DMS53 treated with DMSO at 0.1 percent for 48 hours (cell line): ENCODE measurements at regions not wholly inside any gene's neighbourhood (a gene's known extent, or its start where the extent isn't known, plus 50 kb on each side); places are given as distances from the start of the nearest gene placed in this dataset.
"Not testable (repeated sequence)": the region's sequence is repeated elsewhere in the genome, so short reads cannot be mapped to it uniquely, and the experiment has no call there.

Source experiments
- DNase-seq: peaks from one replicate; lab custom pipeline; 2025; ENCODE audit not compliant: unreplicated experiment; lab: John Stamatoyannopoulos, UW

DNA sequence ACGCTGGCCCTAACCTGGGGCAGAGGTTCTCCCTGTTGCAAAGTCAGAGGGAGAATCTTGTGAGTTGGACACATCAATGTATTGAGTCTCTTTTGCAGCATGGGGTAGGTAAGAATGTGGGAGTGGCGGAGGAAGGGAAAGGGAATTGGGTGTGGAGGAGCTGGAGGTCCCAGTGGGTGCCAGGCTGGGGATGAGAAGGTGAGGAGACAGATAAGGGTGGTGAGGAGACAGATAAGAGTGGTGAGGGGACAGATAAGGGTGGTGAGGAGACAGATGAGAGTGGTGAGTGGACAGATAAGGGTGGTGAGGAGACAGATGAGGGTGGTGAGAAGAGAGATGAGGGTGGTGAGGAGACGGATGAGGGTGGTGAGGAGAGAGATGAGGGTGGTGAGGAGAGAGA, 72.9 kb upstream of the SFSWAP start:
- DNase-seq: no peak

DNA sequence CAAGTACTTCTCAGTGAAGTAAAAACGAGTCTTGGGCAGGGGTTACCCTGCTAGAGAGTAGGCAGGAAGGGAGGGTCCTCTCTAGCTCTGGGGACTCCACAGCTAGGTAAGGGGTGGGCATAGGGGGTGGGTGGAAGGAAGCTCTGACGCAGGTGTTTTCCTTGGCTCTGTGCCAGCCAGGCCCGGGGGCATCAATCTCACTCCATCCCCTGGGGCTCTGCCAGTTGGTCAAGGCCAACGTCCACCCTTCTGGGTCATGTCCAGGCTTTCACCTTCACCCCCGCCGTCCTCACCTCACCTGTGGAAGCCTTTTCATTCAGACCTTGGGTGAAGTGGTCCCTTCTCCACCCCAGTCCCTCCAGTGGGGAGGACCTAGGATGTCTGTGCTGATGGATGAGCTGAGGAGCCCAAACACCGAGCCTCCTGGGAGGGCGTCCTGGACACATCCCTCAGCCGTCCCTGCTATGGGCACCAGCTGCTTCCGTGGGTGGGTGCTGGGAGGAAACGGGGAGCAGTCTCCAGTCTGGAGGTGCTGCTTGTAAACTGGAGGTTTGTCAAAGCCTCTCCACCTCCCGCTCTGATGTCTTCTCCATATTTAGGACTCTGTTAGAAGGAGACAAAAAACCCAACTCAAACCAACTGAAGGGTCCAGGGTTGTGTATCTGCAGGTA, 71.5 kb upstream of the SFSWAP start:
- DNase-seq: no peak

DNA sequence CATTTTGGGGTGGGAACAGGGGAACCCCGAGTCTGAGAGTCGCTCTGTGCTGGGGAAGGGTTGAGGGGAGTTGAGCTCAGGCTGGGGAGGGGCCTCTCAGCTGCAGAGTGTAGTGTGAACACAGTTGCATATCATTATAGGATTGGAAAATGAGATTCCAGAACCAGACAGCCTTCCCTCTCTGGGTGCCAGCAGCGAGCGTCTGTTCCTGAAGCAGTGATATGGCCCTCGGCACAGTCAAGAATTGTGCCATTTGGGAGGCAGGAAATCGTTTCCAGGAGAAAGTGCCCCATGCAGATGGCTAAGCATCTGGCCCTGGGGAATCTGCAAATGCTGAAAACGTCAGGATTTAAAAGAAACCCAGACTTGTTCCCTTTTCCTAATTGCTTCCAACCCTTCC, 70.4 kb upstream of the SFSWAP start:
- no peak for DNase-seq

DNA sequence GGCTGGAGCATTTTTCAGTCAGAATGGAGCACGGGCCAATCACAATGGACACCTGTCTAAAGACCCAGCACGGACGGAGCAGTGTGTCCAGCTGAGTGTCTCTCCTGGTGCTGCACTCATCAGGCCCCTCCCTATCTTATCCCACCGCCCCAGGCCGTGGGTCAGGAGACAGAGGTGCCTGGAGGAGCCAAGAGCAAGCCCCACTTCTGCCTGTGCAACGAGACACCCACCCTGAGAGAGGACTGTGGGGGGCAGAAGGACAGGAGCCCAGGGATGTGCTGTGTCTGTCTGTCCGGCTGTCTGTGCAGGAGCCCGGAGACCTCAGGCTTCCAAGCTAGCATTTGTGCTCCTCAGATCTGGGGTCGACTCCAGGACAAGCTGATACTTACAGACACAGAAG, 69.6 kb upstream of the SFSWAP start:
- DNase-seq: no peak

DNA sequence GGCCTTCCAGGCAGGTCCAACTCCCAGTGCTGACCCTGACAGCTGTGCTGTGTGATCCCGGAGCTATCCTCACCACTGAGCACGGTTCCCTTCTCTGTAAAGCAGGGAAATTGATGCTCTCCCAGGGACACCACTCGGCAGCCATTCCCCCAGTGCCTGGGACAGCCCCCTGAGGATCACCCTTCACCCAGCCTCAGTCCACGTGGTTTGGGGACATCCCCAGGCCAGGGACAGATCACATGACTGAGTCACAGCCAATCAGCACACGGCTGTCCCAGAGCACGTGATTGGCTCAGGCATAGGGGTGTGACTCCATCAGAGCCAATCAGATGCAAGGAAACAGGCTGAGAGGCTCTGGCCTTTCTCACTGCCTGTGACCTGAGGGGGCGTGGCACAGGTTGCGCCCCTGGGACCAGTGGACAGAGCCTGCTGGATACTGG, 68.8 kb upstream of the SFSWAP start:
- no peak for DNase-seq

DNA sequence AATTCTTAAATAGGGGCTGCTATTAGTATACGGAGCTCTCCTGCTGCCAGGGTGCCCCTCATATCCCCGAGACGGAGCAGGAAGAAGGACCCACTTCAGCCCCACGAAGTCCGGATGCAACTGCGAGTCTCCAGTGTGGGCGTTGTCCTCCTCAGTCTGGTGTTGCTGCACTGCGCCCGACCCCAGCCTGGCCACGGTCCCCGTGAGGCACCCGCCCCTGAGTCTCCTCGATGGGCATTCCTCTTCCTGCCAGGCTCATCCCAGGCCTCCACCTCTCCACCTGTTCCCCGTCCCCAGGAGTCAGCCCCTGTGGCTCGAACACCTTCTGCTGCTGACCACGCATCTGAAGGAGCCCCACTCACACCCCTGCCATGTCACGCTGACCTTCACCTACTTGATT, 68.1 kb upstream of the SFSWAP start:
- no peak for DNase-seq

DNA sequence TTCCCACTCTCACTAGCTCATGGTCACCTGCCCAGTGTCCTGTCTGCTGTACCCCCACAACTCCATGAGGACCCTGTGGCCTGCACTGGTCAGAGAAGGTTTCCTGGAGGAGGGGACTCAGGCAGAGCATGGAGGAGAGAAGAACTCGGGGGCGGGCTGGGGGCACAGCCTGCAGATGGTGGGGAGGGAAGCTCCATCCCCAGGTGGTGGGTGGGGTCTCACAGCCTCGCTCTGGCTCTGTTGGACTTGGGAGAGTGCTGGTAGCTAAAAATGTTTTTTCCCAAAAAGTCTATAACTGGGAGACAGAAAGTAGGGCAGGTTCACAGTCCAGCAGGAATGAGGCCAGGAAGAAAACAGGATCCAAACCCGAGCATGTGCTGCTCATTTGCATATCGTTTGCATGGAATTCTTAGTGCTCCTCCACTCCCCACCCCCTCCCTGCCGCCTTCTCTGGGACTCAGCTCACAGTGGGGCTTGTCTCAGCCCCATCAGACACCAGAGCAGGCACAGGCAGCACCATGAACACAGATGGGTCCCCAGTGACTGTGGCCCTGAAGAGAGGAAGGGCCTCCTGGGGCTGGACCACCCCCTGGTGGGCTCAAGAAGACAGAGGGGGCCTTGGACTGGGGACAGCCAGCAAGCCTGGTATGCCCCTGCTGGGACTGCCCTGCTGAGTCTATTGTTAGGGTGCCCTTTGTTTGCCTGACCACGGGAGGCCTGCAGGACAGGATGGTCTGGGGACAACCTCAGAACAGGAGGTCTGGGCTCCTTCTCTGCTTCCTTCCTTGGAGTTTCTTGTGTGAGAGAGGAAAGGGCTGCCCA, 67.0 kb upstream of the SFSWAP start:
- DNase-seq: no peak

DNA sequence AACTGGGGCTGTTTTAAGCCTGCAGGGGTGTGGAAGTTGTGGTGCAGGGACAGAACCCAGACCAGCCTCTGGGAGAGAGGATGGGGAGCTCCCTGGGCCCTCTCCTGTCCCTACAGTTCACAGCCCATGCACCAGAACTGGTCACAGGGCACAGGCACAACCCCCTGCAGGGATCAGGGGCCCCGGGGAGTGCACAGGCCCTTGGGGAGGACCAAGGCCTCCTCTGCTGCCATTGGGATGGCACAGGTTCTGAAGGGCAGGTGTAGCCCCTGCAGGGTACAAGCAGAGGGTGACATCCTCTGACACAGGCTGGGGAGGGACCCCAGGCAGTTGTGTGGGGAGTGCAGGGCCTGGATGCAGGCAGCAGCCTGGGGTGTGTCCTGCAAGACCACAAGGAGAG, 66.4 kb upstream of the SFSWAP start:
- DNase-seq: no peak

DNA sequence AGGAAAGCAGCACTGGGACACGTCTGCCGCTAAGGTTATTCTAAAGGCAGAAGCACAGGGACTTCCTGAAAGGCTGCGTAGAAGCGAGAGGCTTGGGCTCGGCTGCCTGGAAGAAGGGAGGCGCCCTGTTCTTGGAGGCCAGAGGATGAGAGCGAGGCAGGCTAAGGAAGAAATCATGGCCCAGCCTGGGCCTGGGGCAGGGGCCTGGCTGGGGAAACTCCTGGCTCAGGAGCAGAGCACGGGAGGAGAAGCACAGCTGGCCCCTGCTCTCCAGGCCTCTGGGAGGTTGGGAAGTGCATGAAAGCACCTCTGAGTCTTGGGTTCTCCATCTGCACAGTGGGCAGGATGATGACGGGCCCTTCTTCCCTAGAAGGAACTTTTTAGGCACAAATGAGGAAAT, 66.0 kb upstream of the SFSWAP start:
- DNase-seq: not testable (repeated sequence)

DNA sequence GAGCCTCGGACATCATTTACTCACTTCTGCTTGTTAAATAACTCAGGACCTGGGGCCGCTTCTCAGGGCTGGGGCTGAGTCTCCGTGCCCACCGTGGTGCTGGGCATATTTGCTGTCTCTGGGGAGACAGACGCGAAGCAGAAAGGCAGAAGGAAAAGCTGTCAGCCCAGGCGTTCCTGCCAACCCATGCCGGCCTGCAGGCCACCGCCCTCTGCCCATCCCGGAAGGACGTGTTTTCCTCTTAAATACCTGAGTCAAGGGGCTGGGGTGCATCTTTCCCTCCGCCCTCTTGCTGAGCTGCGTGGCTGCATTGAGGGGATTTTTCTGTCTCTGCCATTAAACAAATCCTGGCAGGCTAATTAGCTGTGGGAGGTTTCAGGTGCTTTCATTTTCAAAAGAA, 65.3 kb upstream of the SFSWAP start:
- not testable (repeated sequence) for DNase-seq

DNA sequence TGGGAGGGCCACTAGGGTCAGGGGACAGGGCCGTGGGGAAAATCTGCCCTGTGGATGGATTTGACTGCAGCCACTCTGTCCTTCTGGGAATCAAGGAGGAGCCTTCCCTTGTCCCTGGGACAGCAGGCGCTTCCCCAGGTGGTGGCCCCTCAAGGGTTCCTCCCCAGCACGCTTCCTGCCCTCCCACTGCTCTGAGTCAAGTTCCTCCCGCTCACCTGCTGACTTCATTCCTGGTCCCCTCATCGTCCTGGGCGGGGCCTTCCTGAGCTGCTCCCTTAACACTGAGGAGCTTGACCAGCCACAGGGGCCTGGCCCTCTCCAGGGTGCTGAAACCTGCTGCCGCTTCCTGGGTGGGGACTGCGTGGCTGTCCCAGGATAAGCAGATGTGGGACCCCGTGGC, 64.4 kb upstream of the SFSWAP start:
- not testable (repeated sequence) for DNase-seq

DNA sequence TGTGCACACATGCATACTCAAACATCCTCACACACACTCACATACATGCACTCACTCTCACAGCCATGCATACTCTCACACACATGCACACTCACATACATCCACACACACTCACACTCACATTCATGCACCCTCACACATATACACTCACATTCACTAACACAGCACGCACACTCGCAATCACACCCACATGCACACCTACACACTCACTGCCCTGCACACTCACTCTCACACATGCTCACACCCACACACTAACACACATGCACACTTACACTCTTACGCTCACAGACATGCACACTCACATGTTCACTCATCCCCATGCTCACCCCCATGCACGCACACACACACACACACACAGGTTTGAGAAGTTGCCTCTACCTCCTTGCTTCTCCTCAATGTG, 63.2 kb upstream of the SFSWAP start:
- no peak for DNase-seq

DNA sequence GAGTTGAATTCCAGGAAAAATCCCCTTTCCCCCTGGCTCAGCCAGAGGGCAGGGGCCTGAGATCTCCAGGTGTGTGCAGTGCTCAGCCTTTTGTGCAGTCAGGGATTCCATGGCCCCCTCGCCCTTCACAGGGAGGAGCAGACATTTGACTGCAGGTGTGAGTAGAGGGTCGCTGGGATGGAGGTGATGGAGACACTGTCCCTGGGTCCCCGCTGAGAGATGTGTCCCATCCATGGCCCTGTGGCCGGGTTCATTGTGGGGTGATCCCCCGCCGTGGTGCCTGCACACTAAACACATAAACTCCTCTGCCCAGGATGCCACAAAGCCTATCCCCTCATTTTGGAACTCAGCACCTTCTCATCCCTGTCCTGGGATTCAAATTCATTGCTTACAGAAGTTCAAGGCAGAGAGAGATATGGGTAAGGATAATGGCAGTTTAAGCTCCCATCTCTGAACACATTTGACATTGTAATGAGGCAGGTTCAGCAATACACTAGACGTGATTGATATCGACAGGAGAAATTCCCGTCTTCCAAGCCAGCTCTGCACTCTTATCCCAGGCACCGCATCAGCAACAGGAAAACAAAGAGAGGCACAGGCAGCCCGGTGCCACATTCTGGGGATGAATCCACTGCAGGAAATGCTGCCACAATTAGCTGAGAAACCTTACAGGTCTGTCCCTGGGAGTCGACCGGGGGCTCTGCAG, 55.3 kb upstream of the SFSWAP start:
- DNase-seq: not testable (repeated sequence)

DNA sequence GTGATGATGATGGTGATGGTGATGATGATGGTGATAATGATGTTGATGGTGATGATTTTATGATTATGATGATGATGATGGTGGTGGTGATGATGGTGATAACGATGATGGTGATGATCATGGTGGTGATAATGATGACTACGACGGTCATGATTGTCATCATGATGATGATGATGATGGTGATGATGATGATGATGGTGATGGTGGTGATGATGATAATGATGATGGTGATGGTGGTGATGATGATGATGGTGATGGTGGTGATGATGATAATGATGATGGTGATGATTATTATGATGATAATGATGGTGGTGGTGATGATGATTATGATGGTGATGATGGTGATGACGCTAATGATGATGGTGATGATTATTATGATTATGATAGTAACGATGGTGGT, 54.1 kb upstream of the SFSWAP start:
- DNase-seq: not testable (repeated sequence)

DNA sequence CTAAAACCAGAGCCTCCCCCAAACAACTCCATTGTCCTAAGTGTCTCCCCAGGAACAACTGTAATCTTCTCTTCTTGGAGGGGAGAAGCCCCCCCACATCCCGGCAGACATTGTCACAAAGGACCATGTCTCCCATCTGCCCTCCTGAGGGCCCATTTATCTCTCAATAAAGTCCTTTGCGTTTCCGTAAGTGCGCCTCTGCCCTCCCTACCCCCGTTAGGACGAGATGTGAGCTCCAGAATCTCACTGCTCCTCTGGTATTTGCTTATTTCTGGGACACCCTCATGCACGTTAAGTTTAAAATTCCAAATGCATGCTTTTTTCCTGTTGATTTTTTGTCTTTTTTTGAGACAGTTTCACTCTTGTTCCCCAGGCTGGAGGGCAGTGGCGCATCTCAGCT, 52.3 kb upstream of the SFSWAP start:
- DNase-seq: not testable (repeated sequence)

DNA sequence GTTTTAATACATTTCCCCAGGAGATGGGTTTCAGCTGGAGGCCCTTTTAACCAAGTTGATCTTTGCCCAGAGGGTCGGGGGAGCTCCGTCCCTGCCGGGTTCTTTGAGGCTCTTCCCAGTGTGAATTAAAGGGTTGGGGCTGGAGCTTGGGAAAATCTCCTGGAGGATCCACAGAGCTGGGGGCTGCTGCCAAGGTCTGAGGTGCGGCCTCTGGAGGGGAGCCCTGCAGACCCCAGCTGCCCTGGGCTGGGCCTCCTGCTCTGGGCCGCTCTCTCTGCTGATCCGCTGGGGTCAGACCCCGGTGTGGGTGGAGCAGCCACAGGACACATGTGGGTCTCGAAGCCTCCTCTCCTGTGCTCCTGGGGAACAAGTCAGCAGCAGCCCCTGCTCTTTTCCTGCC, 51.4 kb upstream of the SFSWAP start:
- DNase-seq: not testable (repeated sequence)

DNA sequence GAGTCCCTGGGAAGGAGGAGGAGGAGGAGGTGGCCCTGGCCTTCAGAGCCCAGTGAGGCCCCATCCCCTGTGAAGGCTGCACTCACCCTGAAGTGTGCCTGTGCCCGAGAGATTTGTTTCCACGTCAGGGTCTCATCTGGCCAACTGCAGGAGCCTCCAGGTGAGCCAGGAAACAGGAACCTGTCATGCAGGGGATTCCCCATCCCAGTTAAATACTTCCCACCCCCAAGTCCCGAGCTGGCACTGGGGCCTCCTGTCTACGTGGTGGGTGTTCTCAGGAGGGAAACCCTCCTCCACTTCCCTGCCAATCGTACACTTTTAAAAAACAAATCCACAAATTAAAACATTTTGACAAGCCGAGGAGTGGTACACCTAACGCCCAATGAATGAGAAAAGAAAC, 50.9 kb upstream of the SFSWAP start:
- DNase-seq: not testable (repeated sequence)

DNA sequence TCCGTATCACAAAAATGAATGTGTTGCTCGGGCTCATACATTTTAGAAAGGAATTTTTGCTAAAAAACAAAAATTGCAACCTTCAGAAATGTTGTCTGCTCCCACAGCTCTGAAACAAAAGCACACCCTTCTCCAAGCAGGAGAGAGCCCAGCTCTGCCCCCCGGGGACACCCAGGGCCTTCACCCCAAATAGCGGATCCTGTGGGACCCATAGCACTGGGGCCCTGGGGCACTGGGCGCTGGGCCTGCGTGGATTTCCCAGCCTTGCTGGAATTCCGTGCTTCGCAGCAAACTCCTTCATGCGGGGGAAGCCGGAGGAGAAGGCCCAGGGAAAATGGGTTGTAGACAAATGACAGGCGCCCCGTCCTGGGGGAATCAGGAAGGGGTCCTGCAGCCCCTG, 50.5 kb upstream of the SFSWAP start:
- not testable (repeated sequence) for DNase-seq
